D721Med (cell line): ENCODE measurements at regions not wholly inside any gene's neighbourhood (a gene's known extent, or its start where the extent isn't known, plus 50 kb on each side); places are given as distances from the start of the nearest gene placed in this dataset.

Source experiments
- DNase-seq: peaks from one replicate; pipeline ENCODE4 v3.0.0; 2011; ENCODE audit warnings: low spot score; ENCODE audit not compliant: insufficient read length
- FAIRE-seq: peaks from 2 replicates; lab custom pipeline; 2011; peaks lifted over from hg19 to GRCh38; lab: Jason Lieb, UNC
- CTCF ChIP-seq: IDR thresholded peaks from 2 replicates; pipeline ENCODE4 v1.5.1; 2012; ENCODE audit warnings: mild to moderate bottlenecking, control low read depth; ENCODE audit not compliant: insufficient read depth; ENCODE audit errors: missing control alignments

DNA sequence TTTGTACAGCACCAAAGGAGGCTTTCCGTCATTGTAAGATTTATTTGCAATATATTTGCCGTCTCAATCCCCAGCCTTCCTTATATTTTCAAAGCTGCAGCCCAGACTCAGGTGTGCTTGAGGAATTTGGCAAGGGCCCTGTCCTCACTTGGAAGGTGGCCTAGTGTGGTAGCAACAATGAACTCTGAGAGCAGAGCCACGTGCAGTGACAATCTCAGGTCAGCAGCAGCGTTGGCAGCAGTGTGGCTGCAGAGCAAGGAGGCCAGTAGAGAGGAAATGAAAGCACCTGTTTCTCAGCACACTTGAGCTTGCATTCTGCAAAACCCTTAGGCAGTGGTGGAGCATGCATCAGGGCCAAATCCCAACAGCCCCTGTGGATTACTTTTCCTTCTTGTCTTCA is 613.5 kb downstream of the RBFOX1 start:
- DNase-seq (no peak), FAIRE-seq (no peak)
- TF ChIP-seq CTCF, result no peak

- no peak for FAIRE-seq
- no peak for TF ChIP-seq CTCF
- no peak for DNase-seq
Observed at GRCh38 chr16:7938175-7938574, 605.5 kb downstream of the RBFOX1 start.

DNA sequence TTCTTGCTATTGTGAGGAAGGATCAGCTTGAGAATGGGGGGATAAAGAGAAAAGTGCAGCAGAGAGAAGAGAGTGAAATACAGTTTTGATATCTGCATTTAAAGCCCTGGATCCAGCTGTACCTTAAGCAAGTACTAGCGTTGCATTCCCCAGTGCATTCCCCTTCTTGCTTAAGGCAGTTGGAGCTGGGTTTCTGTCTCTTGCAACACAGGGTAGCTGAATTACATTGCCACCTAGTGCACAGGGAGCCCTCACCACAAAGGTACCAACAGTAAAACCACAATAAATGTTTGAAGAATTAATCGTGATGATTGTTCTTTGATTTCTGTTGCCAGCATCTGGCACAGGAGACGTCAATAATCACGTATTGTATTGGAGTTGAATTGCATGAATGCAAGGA is 588.7 kb downstream of the RBFOX1 start:
- TF ChIP-seq CTCF, result peak; percentile 55
- DNase-seq (no peak), FAIRE-seq (no peak)

GRCh38 chr16:7919782-7920181 is 587.1 kb downstream of the RBFOX1 start:
- DNase-seq (no peak), FAIRE-seq (no peak)
- TF ChIP-seq CTCF, result no peak

GRCh38 chr16:7914748-7915147 is 582.1 kb downstream of the RBFOX1 start:
- no peak for TF ChIP-seq CTCF
- no peak for DNase-seq
- no peak for FAIRE-seq

DNA sequence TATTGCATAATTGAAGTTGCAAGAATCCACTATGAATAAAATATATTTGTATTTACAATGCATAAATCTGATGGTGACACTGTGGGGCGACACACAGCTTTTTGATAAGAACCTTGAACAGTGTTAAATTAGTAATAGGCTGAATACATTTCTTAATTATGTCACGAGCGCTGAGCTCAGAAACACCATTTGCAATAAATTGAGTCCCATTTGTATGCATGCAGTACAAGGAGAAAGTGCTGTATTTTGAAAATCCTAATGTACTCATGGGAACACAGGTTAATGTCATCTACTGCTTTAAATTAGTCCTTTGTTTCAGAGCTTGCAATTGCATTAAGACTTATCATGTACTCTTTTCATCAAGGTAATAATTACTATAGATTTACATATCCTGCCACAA is 579.5 kb downstream of the RBFOX1 start:
- DNase-seq (no peak), FAIRE-seq (no peak)
- no peak for TF ChIP-seq CTCF

DNA sequence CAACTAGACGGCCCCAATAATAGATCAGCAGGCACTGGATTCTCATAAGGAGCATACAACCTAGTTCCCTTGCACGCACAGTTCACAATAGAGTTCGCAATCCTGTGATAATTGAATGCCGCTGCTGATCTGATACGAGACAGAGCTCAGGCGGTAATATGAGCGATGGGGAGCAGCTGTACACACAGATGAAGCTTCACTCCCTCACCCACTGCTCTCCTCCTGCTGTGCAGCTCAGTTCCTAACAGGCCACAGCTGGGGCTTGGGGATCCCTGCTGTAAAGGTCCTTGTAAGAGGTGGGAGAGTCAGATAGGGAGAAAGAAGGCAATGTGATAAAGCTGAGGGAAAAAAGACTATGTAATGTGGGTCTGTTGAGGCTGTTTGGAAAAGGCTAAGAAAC is 577.5 kb downstream of the RBFOX1 start:
- DNase-seq, result no peak
- FAIRE-seq, result no peak
- TF ChIP-seq CTCF, result no peak
